Middle frontal gyrus (tissue), 1 donor: ENCODE measurements at regions not wholly inside any gene's neighbourhood (a gene's known extent, or its start where the extent isn't known, plus 50 kb on each side); places are given as distances from the start of the nearest gene placed in this dataset.
"Not testable (repeated sequence)": the region's sequence is repeated elsewhere in the genome, so short reads cannot be mapped to it uniquely, and the experiment has no call there.

Experiments
- DNase-seq: peaks from one replicate; pipeline ENCODE4 v3.0.0-alpha.2; 2015; ENCODE audit warnings: low spot score; ENCODE audit errors: extremely low spot score

GRCh38 chr1:243074224-243074623 lies 180.9 kb downstream of the CEP170 start:
- DNase-seq = not testable (repeated sequence)

GRCh38 chr1:243067056-243067455 lies 188.0 kb downstream of the CEP170 start:
- not testable (repeated sequence) for DNase-seq

GRCh38 chr1:243061965-243062364 lies 193.1 kb downstream of the CEP170 start:
- not testable (repeated sequence) for DNase-seq

GRCh38 chr1:243055510-243055909 lies 199.6 kb downstream of the CEP170 start:
- not testable (repeated sequence) for DNase-seq

- not testable (repeated sequence) for DNase-seq
These were observed 200.0 kb downstream of the CEP170 start for GRCh38 chr1:243055091-243055490.

- not testable (repeated sequence) for DNase-seq
These were observed 200.4 kb downstream of the CEP170 start for GRCh38 chr1:243054681-243055080.

GRCh38 chr1:243053048-243053447 lies 202.0 kb downstream of the CEP170 start:
- DNase-seq = not testable (repeated sequence)

GRCh38 chr1:243050613-243051012 lies 204.5 kb downstream of the CEP170 start:
- DNase-seq = not testable (repeated sequence)

GRCh38 chr1:243049716-243050115 lies 205.4 kb downstream of the CEP170 start:
- not testable (repeated sequence) for DNase-seq

- DNase-seq = not testable (repeated sequence)
These were observed 233.7 kb downstream of the CEP170 start for GRCh38 chr1:243021365-243021764.

GRCh38 chr1:243019030-243019635 lies 235.9 kb downstream of the CEP170 start:
- DNase-seq = not testable (repeated sequence)

- not testable (repeated sequence) for DNase-seq
These were observed 244.4 kb downstream of the CEP170 start for GRCh38 chr1:243010719-243011118.

GRCh38 chr1:243001003-243001402 lies 254.1 kb downstream of the CEP170 start:
- not testable (repeated sequence) for DNase-seq

- not testable (repeated sequence) for DNase-seq
These were observed 262.3 kb downstream of the CEP170 start for GRCh38 chr1:242992776-242993175.

- DNase-seq = not testable (repeated sequence)
These were observed 270.0 kb downstream of the CEP170 start for GRCh38 chr1:242985096-242985495.

- not testable (repeated sequence) for DNase-seq
These were observed 281.7 kb downstream of the CEP170 start for GRCh38 chr1:242973341-242973740.

GRCh38 chr1:242966892-242967291 lies 288.2 kb downstream of the CEP170 start:
- no peak for DNase-seq

GRCh38 chr1:242959397-242959796 lies 295.7 kb downstream of the CEP170 start:
- DNase-seq = not testable (repeated sequence)

- not testable (repeated sequence) for DNase-seq
These were observed 300.1 kb downstream of the CEP170 start for GRCh38 chr1:242954945-242955344.

- DNase-seq = no peak
These were observed 308.9 kb downstream of the CEP170 start for GRCh38 chr1:242946206-242946605.

GRCh38 chr1:242936725-242937124 lies 318.4 kb downstream of the CEP170 start:
- not testable (repeated sequence) for DNase-seq

GRCh38 chr1:242924717-242925116 lies 330.4 kb downstream of the CEP170 start:
- DNase-seq = not testable (repeated sequence)

- not testable (repeated sequence) for DNase-seq
These were observed 331.5 kb downstream of the CEP170 start for GRCh38 chr1:242923603-242924002.
